Fibroblast of skin of scalp (primary cell): ENCODE measurements at regions not wholly inside any gene's neighbourhood (a gene's known extent, or its start where the extent isn't known, plus 50 kb on each side); places are given as distances from the start of the nearest gene placed in this dataset.
A peak's percentile ranks its signal among the peaks of the same experiment; 100 is the strongest.

Experiments
- DNase-seq: peaks from one replicate; pipeline ENCODE4 v3.0.0-alpha.2; 2013

GRCh38 chr2:191612496-191612895 lies 65.4 kb upstream of the NABP1 start:
- peak; percentile 90 for DNase-seq

DNA sequence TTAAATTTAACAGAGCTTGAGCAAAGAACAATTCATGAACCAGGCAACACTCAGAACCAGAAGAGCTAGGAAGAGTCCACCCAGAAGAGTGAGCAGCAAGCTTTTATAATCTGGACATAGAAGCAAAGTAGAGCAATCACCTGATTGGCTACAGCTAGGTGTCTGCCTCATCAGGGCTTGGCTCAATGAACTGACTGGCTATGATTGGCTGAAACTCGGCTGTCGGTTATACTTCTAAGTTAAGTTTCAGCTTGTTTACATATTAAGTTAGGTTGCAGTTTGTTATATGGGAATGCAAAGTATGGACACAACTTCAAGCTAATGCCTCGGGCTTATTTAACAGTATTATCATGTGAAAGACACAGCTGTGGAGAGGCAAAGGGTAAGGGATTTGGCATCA lies 63.2 kb upstream of the NABP1 start:
- DNase-seq: no peak

DNA sequence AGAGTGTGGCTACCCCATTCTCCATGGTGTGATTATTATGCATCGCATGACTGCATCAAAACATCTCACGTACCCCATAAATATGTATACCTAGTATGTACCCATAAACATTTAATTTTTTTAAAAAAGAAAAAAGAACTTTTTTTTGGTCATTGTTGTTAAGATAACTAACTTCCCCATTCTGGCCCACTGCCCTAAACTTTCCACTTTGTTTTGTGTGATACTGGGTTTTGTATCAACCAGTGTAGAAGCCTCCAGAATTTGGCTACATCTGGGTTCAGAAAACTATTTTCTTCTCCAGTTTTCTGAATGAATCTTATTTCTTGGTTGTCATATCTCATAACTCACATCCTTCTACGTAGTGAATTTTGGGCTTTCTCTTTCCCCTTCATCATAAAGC lies 62.3 kb upstream of the NABP1 start:
- no peak for DNase-seq

GRCh38 chr2:191617575-191617974 lies 60.4 kb upstream of the NABP1 start:
- no peak for DNase-seq

GRCh38 chr2:191618046-191618780 lies 59.7 kb upstream of the NABP1 start:
- DNase-seq: no peak

GRCh38 chr2:191618786-191619185 lies 59.1 kb upstream of the NABP1 start:
- peak; percentile 13 for DNase-seq

- DNase-seq: peak; percentile 41
Measured at GRCh38 chr2:191620144-191620543, 57.8 kb upstream of the NABP1 start.

DNA sequence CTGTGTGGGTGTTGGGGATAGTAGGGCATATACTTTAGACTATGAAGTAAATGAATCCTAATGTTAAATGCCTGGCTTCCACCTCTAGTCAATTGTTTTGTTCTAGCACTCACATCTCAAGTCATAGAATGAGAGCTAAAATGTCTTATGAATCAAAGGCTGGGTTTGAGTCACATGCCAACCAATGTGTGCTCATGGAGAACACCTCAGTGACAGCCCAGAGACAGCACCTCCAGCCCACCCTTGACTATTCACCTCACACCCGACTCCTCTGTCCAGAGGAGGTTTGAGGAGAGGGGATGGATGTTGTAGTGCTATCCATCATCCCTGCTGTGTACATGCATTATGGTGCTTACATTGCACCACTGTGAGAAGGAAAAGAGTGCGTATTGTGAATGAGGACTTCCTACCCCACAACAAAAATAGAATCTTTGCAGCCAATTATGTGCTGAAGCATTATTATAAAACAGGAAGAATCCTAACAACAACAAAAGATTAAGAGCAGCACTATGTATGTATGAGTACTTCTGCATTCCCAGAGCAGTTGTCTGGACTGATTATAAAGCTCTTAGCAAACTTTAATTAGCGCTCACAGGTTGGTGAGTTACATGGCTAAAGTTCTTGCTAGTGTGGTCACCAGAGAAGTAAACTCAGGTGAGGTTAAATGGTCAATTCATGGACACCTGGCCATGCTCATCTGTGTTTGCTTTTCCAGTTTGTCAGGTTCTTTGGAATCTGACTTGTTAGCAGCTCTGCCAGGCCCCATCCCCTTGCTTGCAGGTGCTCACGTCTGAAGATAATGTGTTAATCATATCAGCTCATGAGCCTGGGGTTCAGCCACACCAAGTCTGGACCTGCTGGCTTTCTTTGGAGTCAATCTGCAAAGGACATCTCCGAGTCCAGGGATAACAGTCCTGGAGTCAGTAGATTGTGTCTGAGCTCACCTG lies 55.3 kb upstream of the NABP1 start:
- no peak for DNase-seq

- peak; percentile 68 for DNase-seq
Measured at GRCh38 chr2:191625016-191625415, 52.9 kb upstream of the NABP1 start.

DNA sequence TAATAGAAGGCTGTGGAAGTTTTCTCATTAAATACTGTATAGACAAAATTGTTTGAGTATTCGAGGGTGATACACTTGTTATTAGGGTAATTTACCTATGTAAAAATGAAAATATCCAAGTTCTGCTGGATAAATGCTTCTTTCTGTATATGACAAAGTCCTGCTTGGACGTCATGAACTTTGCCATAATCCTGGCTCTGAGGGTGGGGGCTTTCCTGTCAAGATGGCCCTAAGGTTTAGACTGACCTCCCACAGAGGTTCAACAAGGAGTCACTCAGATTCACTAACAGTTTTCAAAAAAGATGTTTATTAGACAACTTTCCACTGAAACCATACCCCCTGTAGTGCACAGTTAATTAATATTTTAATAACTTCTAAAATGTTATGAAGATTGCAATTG lies 52.5 kb upstream of the NABP1 start:
- DNase-seq: no peak

DNA sequence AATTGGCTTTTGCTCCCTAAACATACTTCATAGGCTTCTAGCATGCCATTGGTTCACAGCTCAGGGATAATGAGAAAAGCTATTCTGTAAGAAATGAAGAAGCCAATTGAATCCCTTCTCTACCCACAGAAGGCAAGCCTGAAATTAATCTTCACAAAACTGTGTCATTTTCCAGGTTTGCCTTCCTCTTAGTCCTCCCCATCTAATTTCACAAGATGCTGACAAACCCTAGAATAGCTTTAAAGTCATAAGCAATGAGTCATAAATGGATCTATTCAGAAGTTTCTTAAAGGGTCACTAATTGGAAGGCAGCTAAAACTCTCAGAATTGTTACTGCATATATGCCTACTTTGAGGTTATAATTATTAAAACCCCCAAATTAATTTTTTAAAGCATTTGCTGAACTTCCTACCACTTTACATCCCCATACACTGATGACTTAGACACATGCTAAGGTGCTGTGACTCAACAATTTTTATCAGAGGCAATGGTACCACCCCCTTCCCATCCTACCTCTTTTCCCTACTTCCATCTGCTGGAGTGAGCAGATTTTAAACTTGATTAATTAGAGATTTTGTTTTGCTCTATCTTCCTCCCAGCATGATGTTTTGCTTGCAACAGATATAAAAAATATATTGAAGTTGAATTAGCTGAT lies 51.3 kb upstream of the NABP1 start:
- DNase-seq: peak; percentile 77

- no peak for DNase-seq
Measured at GRCh38 chr2:191627518-191627917, 50.4 kb upstream of the NABP1 start.
